SK-N-SH treated with all-trans-retinoic acid at 6 μM for 48 hours (cell line): ENCODE measurements at regions not wholly inside any gene's neighbourhood (a gene's known extent, or its start where the extent isn't known, plus 50 kb on each side); places are given as distances from the start of the nearest gene placed in this dataset.
"Not testable (repeated sequence)": the region's sequence is repeated elsewhere in the genome, so short reads cannot be mapped to it uniquely, and the experiment has no call there.

ENCODE experiments used
- ATAC-seq: fragments of 200-7000 bp; cut with Tn5 transposase; 3 replicates; pipeline ENCODE4 v1.9.1; 2020; ENCODE audit warnings: mild to moderate bottlenecking, moderate library complexity
- ARNTL ChIP-seq: fragments of 450-650 bp; formaldehyde crosslinking; IDR thresholded peaks from 2 replicates; pipeline ENCODE4 v1.5.0; 2020; ENCODE audit warnings: low read depth, mild to moderate bottlenecking, moderate library complexity, borderline replicate concordance
- BACH2 ChIP-seq: fragments of 250-450 bp; sonication (Bioruptor Pico); IDR thresholded peaks from 2 replicates; pipeline ENCODE4 v1.9.0; 2021; ENCODE audit warnings: mild to moderate bottlenecking, borderline replicate concordance
- CSDC2 ChIP-seq: fragments of 250-450 bp; sonication (Bioruptor Pico); IDR thresholded peaks from 2 replicates; pipeline ENCODE4 v1.5.0; 2020; ENCODE audit warnings: mild to moderate bottlenecking, moderate library complexity
- ESRRG ChIP-seq: fragments of 250-450 bp; sonication (Bioruptor Pico); IDR thresholded peaks from 2 replicates; pipeline ENCODE4 v1.6.1; 2021; ENCODE audit warnings: mild to moderate bottlenecking
- GLIS3 ChIP-seq: fragments of 250-450 bp; sonication (Bioruptor Pico); IDR thresholded peaks from 2 replicates; pipeline ENCODE4 v1.5.0; 2020; ENCODE audit warnings: mild to moderate bottlenecking, moderate library complexity
- OSR1 ChIP-seq: fragments of 250-450 bp; sonication (Bioruptor Pico); IDR thresholded peaks from 2 replicates; pipeline ENCODE4 v1.8.0; 2022; ENCODE audit warnings: moderate library complexity, mild to moderate bottlenecking, inconsistent platforms
- RARB ChIP-seq: fragments of 250-450 bp; sonication (Bioruptor Pico); IDR thresholded peaks from 2 replicates; pipeline ENCODE4 v1.8.0; 2021; ENCODE audit warnings: mild to moderate bottlenecking, moderate library complexity
- SNAI2 ChIP-seq: fragments of 250-450 bp; sonication (Bioruptor Pico); IDR thresholded peaks from 2 replicates; pipeline ENCODE4 v1.5.0; 2020; ENCODE audit warnings: mild to moderate bottlenecking, moderate library complexity
- TCF4 ChIP-seq: fragments of 250-450 bp; sonication (Bioruptor Pico); IDR thresholded peaks from 2 replicates; pipeline ENCODE4 v1.8.0; 2021; ENCODE audit warnings: mild to moderate bottlenecking, moderate library complexity, borderline replicate concordance
- TOX ChIP-seq: fragments of 250-450 bp; sonication (Bioruptor Pico); IDR thresholded peaks from 2 replicates; pipeline ENCODE4 v1.8.0; 2021; ENCODE audit warnings: mild to moderate bottlenecking, moderate library complexity, borderline replicate concordance
- ZC3H10 ChIP-seq: fragments of 250-450 bp; sonication (Bioruptor Pico); IDR thresholded peaks from 2 replicates; pipeline ENCODE4 v1.5.1; 2021; ENCODE audit warnings: mild to moderate bottlenecking, moderate library complexity
- ZFP3 ChIP-seq: fragments of 250-450 bp; sonication (Bioruptor Pico); IDR thresholded peaks from 2 replicates; pipeline ENCODE4 v1.5.0; 2020; ENCODE audit warnings: mild to moderate bottlenecking, moderate library complexity
- ZFP30 ChIP-seq: fragments of 450-650 bp; formaldehyde crosslinking; IDR thresholded peaks from 2 replicates; pipeline ENCODE4 v1.5.0; 2022; ENCODE audit warnings: mild to moderate bottlenecking, moderate library complexity
- ZNF565 ChIP-seq: fragments of 450-650 bp; formaldehyde crosslinking; conservative IDR thresholded peaks from 2 replicates; pipeline ENCODE4 v1.5.0; 2020; ENCODE audit warnings: low read depth, mild to moderate bottlenecking, moderate library complexity
- ZNF70 ChIP-seq: fragments of 450-650 bp; formaldehyde crosslinking; IDR thresholded peaks from 2 replicates; pipeline ENCODE4 v1.5.0; 2020; ENCODE audit warnings: mild to moderate bottlenecking, moderate library complexity
- ZNF8 ChIP-seq: fragments of 450-650 bp; formaldehyde crosslinking; IDR thresholded peaks from 2 replicates; pipeline ENCODE4 v1.5.0; 2020; ENCODE audit warnings: mild to moderate bottlenecking, moderate library complexity
- TF ChIP-seq, protein P1 (sequence below): fragments of 250-450 bp; sonication (Bioruptor Pico); IDR thresholded peaks from 2 replicates; pipeline ENCODE4 v1.8.0; 2020; ENCODE audit warnings: mild to moderate bottlenecking, moderate library complexity, borderline replicate concordance
- TF ChIP-seq, protein P2 (sequence below): fragments of 250-450 bp; sonication (Bioruptor Pico); IDR thresholded peaks from 2 replicates; pipeline ENCODE4 v1.5.0; 2020; ENCODE audit warnings: mild to moderate bottlenecking, moderate library complexity
- TF ChIP-seq, protein P3 (sequence below): fragments of 250-450 bp; sonication (Bioruptor Pico); IDR thresholded peaks from 2 replicates; pipeline ENCODE4 v1.8.0; 2021; ENCODE audit warnings: low read depth, mild to moderate bottlenecking, moderate library complexity, borderline replicate concordance
- TF ChIP-seq, protein P4 (sequence below): fragments of 250-450 bp; sonication (Bioruptor Pico); IDR thresholded peaks from 2 replicates; pipeline ENCODE4 v1.5.1; 2021; ENCODE audit warnings: mild to moderate bottlenecking, moderate library complexity
- TF ChIP-seq, protein P5 (sequence below): fragments of 250-450 bp; sonication (Bioruptor Pico); IDR thresholded peaks from 2 replicates; pipeline ENCODE4 v1.5.1; 2020; ENCODE audit warnings: low read depth, mild to moderate bottlenecking, moderate library complexity

DNA sequence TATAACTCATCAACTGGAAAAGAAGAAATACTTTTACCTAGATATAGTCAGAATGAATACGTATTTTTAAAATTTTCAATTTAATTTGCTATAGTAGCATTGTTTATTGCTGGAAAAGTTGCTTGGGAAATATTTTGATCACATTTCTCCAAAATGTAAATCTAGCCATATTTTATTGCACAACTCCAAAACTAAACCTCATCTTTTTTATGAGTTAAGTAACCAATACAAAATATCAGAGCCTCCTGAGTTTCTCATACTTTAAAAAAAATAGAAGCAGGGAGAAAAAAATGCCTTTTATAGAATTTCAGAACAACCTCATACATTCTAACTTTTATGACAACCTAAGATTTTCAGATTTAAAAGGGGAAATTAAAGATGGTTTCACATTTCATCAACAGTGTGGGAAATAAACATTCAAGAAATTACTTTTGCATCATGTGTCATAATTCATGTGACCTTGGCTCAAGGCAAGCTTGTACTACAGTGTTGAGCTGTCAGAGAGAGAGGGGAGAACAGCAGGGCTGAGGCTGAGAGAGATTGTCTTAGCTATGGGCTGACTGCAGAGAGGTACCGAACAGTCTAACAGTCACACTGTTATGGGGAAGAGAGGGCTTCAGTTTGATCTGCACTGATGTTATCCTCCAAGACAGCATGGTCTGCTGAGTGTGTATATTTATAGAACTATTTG, 519.0 kb downstream of the LTN1 start:
- ATAC-seq, result peak; percentile 35; the same call in 1 of the 3 replicates
- TF ChIP-seq ZNF70, result no peak
- TF ChIP-seq CSDC2 (CRISPR knock-in tag), result no peak
- no peak for TF ChIP-seq GLIS3 (CRISPR knock-in tag)
- no peak for TF ChIP-seq TOX (CRISPR knock-in tag)
- TF ChIP-seq, protein P1, sequence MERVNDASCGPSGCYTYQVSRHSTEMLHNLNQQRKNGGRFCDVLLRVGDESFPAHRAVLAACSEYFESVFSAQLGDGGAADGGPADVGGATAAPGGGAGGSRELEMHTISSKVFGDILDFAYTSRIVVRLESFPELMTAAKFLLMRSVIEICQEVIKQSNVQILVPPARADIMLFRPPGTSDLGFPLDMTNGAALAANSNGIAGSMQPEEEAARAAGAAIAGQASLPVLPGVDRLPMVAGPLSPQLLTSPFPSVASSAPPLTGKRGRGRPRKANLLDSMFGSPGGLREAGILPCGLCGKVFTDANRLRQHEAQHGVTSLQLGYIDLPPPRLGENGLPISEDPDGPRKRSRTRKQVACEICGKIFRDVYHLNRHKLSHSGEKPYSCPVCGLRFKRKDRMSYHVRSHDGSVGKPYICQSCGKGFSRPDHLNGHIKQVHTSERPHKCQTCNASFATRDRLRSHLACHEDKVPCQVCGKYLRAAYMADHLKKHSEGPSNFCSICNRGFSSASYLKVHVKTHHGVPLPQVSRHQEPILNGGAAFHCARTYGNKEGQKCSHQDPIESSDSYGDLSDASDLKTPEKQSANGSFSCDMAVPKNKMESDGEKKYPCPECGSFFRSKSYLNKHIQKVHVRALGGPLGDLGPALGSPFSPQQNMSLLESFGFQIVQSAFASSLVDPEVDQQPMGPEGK (CRISPR knock-in tag), result no peak
- no peak for TF ChIP-seq ZFP3 (CRISPR knock-in tag)
- no peak for TF ChIP-seq ZNF565
- TF ChIP-seq, protein P2, sequence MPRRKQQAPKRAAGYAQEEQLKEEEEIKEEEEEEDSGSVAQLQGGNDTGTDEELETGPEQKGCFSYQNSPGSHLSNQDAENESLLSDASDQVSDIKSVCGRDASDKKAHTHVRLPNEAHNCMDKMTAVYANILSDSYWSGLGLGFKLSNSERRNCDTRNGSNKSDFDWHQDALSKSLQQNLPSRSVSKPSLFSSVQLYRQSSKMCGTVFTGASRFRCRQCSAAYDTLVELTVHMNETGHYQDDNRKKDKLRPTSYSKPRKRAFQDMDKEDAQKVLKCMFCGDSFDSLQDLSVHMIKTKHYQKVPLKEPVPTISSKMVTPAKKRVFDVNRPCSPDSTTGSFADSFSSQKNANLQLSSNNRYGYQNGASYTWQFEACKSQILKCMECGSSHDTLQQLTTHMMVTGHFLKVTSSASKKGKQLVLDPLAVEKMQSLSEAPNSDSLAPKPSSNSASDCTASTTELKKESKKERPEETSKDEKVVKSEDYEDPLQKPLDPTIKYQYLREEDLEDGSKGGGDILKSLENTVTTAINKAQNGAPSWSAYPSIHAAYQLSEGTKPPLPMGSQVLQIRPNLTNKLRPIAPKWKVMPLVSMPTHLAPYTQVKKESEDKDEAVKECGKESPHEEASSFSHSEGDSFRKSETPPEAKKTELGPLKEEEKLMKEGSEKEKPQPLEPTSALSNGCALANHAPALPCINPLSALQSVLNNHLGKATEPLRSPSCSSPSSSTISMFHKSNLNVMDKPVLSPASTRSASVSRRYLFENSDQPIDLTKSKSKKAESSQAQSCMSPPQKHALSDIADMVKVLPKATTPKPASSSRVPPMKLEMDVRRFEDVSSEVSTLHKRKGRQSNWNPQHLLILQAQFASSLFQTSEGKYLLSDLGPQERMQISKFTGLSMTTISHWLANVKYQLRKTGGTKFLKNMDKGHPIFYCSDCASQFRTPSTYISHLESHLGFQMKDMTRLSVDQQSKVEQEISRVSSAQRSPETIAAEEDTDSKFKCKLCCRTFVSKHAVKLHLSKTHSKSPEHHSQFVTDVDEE, result no peak
- no peak for TF ChIP-seq ZFP30 (CRISPR knock-in tag)
- TF ChIP-seq ZNF8 (CRISPR knock-in tag), result no peak
- no peak for TF ChIP-seq RARB (CRISPR knock-in tag)
- TF ChIP-seq ZC3H10 (CRISPR knock-in tag), result no peak
- TF ChIP-seq OSR1 (CRISPR knock-in tag), result no peak
- TF ChIP-seq, protein P3, sequence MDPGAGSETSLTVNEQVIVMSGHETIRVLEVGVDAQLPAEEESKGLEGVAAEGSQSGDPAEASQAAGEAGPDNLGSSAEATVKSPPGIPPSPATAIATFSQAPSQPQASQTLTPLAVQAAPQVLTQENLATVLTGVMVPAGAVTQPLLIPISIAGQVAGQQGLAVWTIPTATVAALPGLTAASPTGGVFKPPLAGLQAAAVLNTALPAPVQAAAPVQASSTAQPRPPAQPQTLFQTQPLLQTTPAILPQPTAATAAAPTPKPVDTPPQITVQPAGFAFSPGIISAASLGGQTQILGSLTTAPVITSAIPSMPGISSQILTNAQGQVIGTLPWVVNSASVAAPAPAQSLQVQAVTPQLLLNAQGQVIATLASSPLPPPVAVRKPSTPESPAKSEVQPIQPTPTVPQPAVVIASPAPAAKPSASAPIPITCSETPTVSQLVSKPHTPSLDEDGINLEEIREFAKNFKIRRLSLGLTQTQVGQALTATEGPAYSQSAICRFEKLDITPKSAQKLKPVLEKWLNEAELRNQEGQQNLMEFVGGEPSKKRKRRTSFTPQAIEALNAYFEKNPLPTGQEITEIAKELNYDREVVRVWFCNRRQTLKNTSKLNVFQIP (CRISPR knock-in tag), result no peak
- TF ChIP-seq ARNTL (CRISPR knock-in tag), result no peak

DNA sequence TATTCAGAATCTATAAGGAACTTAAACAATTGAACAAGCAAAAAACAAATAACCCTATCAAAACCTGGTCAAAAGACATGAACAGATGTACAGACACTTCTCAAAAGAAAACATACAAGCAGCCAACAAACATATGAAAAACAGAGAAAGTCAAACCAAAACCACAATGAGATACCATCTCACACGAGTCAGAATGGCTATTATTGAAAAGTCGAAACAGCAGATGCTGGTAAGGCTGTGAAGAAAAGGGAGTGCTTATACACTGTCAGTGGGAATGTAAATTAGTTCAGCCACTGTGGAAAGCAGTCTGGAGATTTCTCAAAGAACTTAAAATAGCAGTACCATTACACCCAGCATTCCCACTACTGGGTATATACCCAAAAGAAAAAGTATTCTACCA, 520.1 kb downstream of the LTN1 start:
- not testable (repeated sequence) for ATAC-seq

DNA sequence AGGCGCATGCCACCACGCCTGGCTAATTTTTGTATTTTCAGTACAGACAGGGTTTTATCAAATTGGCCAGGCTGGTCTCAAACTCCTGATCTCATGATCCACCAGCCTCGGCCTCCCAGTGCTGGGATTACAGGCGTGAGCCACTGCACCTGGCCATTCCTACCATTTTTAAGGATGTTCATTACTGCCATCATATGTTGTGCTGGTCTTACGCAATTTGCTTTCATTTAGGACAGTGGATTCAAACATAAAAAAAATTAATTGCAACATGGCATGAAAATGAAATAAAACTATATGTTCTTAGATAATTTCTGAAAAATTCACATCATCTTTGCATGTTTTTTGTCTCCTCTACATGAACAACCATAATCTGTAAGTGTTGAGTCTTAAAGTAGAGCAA, 527.7 kb downstream of the LTN1 start:
- ATAC-seq, result no peak
- TF ChIP-seq, protein P4, sequence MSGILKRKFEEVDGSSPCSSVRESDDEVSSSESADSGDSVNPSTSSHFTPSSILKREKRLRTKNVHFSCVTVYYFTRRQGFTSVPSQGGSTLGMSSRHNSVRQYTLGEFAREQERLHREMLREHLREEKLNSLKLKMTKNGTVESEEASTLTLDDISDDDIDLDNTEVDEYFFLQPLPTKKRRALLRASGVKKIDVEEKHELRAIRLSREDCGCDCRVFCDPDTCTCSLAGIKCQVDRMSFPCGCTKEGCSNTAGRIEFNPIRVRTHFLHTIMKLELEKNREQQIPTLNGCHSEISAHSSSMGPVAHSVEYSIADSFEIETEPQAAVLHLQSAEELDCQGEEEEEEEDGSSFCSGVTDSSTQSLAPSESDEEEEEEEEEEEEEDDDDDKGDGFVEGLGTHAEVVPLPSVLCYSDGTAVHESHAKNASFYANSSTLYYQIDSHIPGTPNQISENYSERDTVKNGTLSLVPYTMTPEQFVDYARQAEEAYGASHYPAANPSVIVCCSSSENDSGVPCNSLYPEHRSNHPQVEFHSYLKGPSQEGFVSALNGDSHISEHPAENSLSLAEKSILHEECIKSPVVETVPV (CRISPR knock-in tag), result no peak
- TF ChIP-seq, protein P1 (CRISPR knock-in tag), result no peak
- no peak for TF ChIP-seq TCF4 (CRISPR knock-in tag)
- TF ChIP-seq, protein P2, result no peak
- no peak for TF ChIP-seq ZFP3 (CRISPR knock-in tag)
- TF ChIP-seq BACH2, result no peak
- no peak for TF ChIP-seq ZNF565
- TF ChIP-seq SNAI2 (CRISPR knock-in tag), result no peak
- TF ChIP-seq, protein P5, sequence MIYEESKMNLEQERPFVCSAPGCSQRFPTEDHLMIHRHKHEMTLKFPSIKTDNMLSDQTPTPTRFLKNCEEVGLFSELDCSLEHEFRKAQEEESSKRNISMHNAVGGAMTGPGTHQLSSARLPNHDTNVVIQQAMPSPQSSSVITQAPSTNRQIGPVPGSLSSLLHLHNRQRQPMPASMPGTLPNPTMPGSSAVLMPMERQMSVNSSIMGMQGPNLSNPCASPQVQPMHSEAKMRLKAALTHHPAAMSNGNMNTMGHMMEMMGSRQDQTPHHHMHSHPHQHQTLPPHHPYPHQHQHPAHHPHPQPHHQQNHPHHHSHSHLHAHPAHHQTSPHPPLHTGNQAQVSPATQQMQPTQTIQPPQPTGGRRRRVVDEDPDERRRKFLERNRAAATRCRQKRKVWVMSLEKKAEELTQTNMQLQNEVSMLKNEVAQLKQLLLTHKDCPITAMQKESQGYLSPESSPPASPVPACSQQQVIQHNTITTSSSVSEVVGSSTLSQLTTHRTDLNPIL (CRISPR knock-in tag), result no peak
- TF ChIP-seq RARB (CRISPR knock-in tag), result no peak
- TF ChIP-seq ZFP30 (CRISPR knock-in tag), result no peak
- TF ChIP-seq ESRRG, result no peak
